ENCODE measurements at regions not wholly inside any gene's neighbourhood (a gene's known extent, or its start where the extent isn't known, plus 50 kb on each side); places are given as distances from the start of the nearest gene placed in this dataset.
A peak's percentile ranks its signal among the peaks of the same experiment; 100 is the strongest.

DNA sequence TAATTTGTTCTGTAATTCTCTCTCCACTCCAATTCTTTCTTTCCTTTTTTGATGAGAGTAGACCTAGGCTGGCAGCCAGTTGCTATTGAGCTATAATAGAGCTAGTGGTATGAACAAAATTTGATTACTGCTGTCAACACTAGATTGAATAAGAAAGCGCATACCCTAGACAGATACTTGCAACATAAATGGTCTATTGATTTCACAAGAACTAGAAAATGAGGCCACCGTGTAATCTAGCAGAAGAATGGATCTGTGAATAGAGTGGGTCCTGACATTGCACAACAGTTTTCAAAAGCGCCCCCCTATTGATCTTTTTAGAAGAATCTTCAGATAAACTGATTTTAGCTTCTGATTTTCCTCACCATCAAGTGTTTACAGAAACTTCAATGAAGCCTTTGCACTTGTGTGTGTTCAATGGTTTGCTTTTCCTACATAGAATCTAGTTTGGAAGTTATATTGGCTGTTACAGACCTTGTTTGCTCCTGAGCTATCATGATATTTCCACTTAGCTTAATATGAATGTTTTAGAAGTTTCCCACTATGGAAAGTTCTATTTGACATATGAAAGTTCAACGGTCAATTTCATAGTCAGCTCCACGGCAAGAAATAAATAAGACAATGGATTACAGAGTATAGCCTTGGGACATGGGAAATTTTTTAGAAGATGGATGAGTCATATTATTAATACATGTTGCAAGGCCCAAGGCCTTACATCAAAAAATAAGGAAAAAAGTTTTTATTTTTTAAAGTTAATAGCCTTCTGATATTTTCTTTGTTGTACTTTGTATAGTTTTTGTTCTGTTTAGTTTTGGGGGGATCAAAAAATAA, 55.6 kb downstream of the UTRN start (continued):
- TF ChIP-seq ZKSCAN5 (CRISPR knock-in tag; IDR thresholded peaks at IDR 0.05), result 0 out of 2 replicates have a peak, but pooled peaks have one; percentile 56
- TF ChIP-seq, protein P1, sequence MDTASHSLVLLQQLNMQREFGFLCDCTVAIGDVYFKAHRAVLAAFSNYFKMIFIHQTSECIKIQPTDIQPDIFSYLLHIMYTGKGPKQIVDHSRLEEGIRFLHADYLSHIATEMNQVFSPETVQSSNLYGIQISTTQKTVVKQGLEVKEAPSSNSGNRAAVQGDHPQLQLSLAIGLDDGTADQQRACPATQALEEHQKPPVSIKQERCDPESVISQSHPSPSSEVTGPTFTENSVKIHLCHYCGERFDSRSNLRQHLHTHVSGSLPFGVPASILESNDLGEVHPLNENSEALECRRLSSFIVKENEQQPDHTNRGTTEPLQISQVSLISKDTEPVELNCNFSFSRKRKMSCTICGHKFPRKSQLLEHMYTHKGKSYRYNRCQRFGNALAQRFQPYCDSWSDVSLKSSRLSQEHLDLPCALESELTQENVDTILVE (CRISPR knock-in tag; IDR thresholded peaks at IDR 0.05), result 0 out of 2 replicates have a peak, but pooled peaks have one; percentile 51
- no peak for TF ChIP-seq ZMAT3 (CRISPR knock-in tag; conservative IDR thresholded peaks at IDR 0.05)
- TF ChIP-seq HDAC1 (CRISPR knock-in tag; IDR thresholded peaks at IDR 0.05), result peak; percentile 52
- TF ChIP-seq, protein P2, sequence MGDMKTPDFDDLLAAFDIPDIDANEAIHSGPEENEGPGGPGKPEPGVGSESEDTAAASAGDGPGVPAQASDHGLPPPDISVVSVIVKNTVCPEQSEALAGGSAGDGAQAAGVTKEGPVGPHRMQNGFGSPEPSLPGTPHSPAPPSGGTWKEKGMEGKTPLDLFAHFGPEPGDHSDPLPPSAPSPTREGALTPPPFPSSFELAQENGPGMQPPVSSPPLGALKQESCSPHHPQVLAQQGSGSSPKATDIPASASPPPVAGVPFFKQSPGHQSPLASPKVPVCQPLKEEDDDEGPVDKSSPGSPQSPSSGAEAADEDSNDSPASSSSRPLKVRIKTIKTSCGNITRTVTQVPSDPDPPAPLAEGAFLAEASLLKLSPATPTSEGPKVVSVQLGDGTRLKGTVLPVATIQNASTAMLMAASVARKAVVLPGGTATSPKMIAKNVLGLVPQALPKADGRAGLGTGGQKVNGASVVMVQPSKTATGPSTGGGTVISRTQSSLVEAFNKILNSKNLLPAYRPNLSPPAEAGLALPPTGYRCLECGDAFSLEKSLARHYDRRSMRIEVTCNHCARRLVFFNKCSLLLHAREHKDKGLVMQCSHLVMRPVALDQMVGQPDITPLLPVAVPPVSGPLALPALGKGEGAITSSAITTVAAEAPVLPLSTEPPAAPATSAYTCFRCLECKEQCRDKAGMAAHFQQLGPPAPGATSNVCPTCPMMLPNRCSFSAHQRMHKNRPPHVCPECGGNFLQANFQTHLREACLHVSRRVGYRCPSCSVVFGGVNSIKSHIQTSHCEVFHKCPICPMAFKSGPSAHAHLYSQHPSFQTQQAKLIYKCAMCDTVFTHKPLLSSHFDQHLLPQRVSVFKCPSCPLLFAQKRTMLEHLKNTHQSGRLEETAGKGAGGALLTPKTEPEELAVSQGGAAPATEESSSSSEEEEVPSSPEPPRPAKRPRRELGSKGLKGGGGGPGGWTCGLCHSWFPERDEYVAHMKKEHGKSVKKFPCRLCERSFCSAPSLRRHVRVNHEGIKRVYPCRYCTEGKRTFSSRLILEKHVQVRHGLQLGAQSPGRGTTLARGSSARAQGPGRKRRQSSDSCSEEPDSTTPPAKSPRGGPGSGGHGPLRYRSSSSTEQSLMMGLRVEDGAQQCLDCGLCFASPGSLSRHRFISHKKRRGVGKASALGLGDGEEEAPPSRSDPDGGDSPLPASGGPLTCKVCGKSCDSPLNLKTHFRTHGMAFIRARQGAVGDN (CRISPR knock-in tag; IDR thresholded peaks at IDR 0.05), result no peak
- 0 out of 2 replicates have a peak, but pooled peaks have one; percentile 18 for TF ChIP-seq ZNF569 (CRISPR knock-in tag; IDR thresholded peaks at IDR 0.05; ENCODE audit: borderline replicate concordance)
- peak; percentile 79; the same call in 1 of the 2 replicates for TF ChIP-seq SOX5 (CRISPR knock-in tag; IDR thresholded peaks at IDR 0.05; ENCODE audit: borderline replicate concordance)
- TF ChIP-seq, protein P3, sequence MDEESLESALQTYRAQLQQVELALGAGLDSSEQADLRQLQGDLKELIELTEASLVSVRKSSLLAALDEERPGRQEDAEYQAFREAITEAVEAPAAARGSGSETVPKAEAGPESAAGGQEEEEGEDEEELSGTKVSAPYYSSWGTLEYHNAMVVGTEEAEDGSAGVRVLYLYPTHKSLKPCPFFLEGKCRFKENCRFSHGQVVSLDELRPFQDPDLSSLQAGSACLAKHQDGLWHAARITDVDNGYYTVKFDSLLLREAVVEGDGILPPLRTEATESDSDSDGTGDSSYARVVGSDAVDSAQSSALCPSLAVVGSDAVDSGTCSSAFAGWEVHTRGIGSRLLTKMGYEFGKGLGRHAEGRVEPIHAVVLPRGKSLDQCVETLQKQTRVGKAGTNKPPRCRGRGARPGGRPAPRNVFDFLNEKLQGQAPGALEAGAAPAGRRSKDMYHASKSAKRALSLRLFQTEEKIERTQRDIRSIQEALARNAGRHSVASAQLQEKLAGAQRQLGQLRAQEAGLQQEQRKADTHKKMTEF (CRISPR knock-in tag; IDR thresholded peaks at IDR 0.05), result peak; percentile 78
- 0 out of 2 replicates have a peak, but pooled peaks have one; percentile 68 for TF ChIP-seq HDAC2 (CRISPR knock-in tag; IDR thresholded peaks at IDR 0.05)
- peak; percentile 5 for TF ChIP-seq SKI (IDR thresholded peaks at IDR 0.05; ENCODE audit: partially characterized antibody)
- TF ChIP-seq ZKSCAN8 (CRISPR knock-in tag; IDR thresholded peaks at IDR 0.05; ENCODE audit: borderline replicate concordance), result 0 out of 2 replicates have a peak, but pooled peaks have one; percentile 34
- TF ChIP-seq SIX4 (CRISPR knock-in tag; IDR thresholded peaks at IDR 0.05), result peak; percentile 13; the same call in 1 of the 2 replicates
- TF ChIP-seq ZBTB3 (CRISPR knock-in tag; IDR thresholded peaks at IDR 0.05; ENCODE audit: borderline replicate concordance, low read depth), result no peak
- no peak for TF ChIP-seq FOXP1 (IDR thresholded peaks at IDR 0.05)
- TF ChIP-seq FOXP1 (CRISPR knock-in tag; IDR thresholded peaks at IDR 0.05), result peak; percentile 67
- TF ChIP-seq RARG (CRISPR knock-in tag; IDR thresholded peaks at IDR 0.05; ENCODE audit: low read depth), result no peak
- TF ChIP-seq RXRB (CRISPR knock-in tag; IDR thresholded peaks at IDR 0.05; ENCODE audit: borderline replicate concordance), result peak; percentile 63; the same call in 1 of the 2 replicates
- TF ChIP-seq ZNF224 (CRISPR knock-in tag; IDR thresholded peaks at IDR 0.05), result no peak
- no peak for TF ChIP-seq FIP1L1 (IDR thresholded peaks at IDR 0.05; ENCODE audit: borderline replicate concordance, insufficient read depth, low read depth, low read length)
- TF ChIP-seq TCF12 (IDR thresholded peaks at IDR 0.05), result no peak
- 0 out of 2 replicates have a peak, but pooled peaks have one; percentile 56 for TF ChIP-seq TCF12 (CRISPR knock-in tag; IDR thresholded peaks at IDR 0.05)
- TF ChIP-seq MTA3 (CRISPR knock-in tag; IDR thresholded peaks at IDR 0.05), result no peak
- no peak for TF ChIP-seq PHB2 (IDR thresholded peaks at IDR 0.05; ENCODE audit: partially characterized antibody)
- TF ChIP-seq HNF4A (CRISPR knock-in tag; IDR thresholded peaks at IDR 0.05), result peak; percentile 7; the same call in 1 of the 2 replicates

Measured in HepG2 (cell line).